B cell (primary cell): ENCODE measurements at regions not wholly inside any gene's neighbourhood (a gene's known extent, or its start where the extent isn't known, plus 50 kb on each side); places are given as distances from the start of the nearest gene placed in this dataset.

Source experiments
- ATAC-seq: fragments of 200-7000 bp; cut with Tn5 transposase; one replicate; pipeline ENCODE4 v1.10.0; 2021; ENCODE audit warnings: low read depth, mild to moderate bottlenecking, moderate number of reproducible peaks, moderate library complexity
- CTCF ChIA-PET: fragments of 350-600 bp; sonication (Branson Sonifier 250); formaldehyde crosslinking; loops from one replicate; lab custom pipeline; 2021; ENCODE audit warnings: antibody characterized with exemption, inconsistent platforms; lab: Charles Lee
- POLR2A ChIA-PET: fragments of 350-600 bp; sonication (Branson Sonifier 250); formaldehyde crosslinking; loops from one replicate; lab custom pipeline; 2021; ENCODE audit warnings: antibody characterized with exemption; lab: Charles Lee
- DNase-seq: peaks from one replicate; pipeline ENCODE4 v3.0.0; 2013
- H2AFZ ChIP-seq: 2 replicates; pipeline ENCODE4 v1.6.1; 2012; ENCODE audit warnings: mild to moderate bottlenecking, low read depth, low read length; ENCODE audit not compliant: insufficient read depth, poor library complexity, severe bottlenecking
- H3K27ac ChIP-seq, 2 donors: 1 replicate in 1 of 2; 2 replicates in 1 of 2; pipeline ENCODE4 v1.5.1; 2012 to 2013; ENCODE audit warnings: low read length in 2 of 2, mild to moderate bottlenecking in 2 of 2, moderate library complexity in 1 of 2
- H3K27me3 ChIP-seq, 4 experiments: fragments of 200-600 bp in 1 of 4; sonication (generic) in 1 of 4; replicated peaks in 1 of 4; 1 replicate in 2 of 4; 2 replicates in 2 of 4; pipeline versions ENCODE4 v1.6.1 to v1.7.0; 2013 to 2016; ENCODE audit warnings: low read length in 3 of 4, mild to moderate bottlenecking in 2 of 4, mixed read lengths in 1 of 4, moderate library complexity in 1 of 4; ENCODE audit not compliant: insufficient read depth in 4 of 4, control insufficient read depth in 3 of 4; ENCODE audit errors: control extremely low read depth in 1 of 4
- H3K36me3 ChIP-seq, 2 experiments: replicated peaks in 1 of 2; 1 replicate in 1 of 2; 2 replicates in 1 of 2; pipeline versions ENCODE4 v1.6.1 to v1.7.1; 2013; ENCODE audit warnings: low read length in 1 of 2; ENCODE audit not compliant: insufficient read depth in 2 of 2, control insufficient read depth in 1 of 2; ENCODE audit errors: control extremely low read depth in 1 of 2, extremely low read depth in 1 of 2
- H3K4me1 ChIP-seq, 2 donors: fragments of 200-600 bp in 1 of 2; sonication (generic) in 1 of 2; 1 replicate in 1 of 2; 2 replicates in 1 of 2; pipeline versions ENCODE4 v1.5.1 to v1.6.1; 2013 to 2017; ENCODE audit warnings: low read length in 2 of 2; ENCODE audit not compliant: control insufficient read depth in 2 of 2, insufficient read depth in 2 of 2
- H3K4me2 ChIP-seq: replicated peaks from 2 replicates; pipeline ENCODE3; 2012; ENCODE audit warnings: mild to moderate bottlenecking, low read depth, low read length; ENCODE audit not compliant: poor library complexity, severe bottlenecking
- H3K4me3 ChIP-seq, 5 experiments: fragments of 200-600 bp in 1 of 5; sonication (generic) in 1 of 5; 1 replicate in 3 of 5; 2 replicates in 2 of 5; pipeline versions ENCODE4 v1.5.1 to v1.7.0; 2011 to 2016; ENCODE audit warnings: low read length in 4 of 5, mild to moderate bottlenecking in 4 of 5, low read depth in 2 of 5, control low read depth in 1 of 5, moderate library complexity in 1 of 5; ENCODE audit not compliant: insufficient read depth in 1 of 5; ENCODE audit errors: control extremely low read depth in 1 of 5, extremely low read depth in 1 of 5
- H3K79me2 ChIP-seq: fragments of 200-600 bp; sonication (generic); one replicate; pipeline ENCODE4 v1.6.0; 2016; ENCODE audit warnings: low read length; ENCODE audit not compliant: control insufficient read depth, insufficient read depth
- H3K9ac ChIP-seq: fragments of 200-600 bp; sonication (generic); 2 replicates; pipeline ENCODE4 v1.6.1; 2017; ENCODE audit warnings: mild to moderate bottlenecking, low read length, moderate library complexity
- H3K9me3 ChIP-seq, 3 donors: one replicate each; pipeline versions ENCODE4 v1.6.1 to v1.7.1; 2013; ENCODE audit warnings: low read length in 2 of 3; ENCODE audit not compliant: control insufficient read depth in 2 of 3, insufficient read depth in 1 of 3; ENCODE audit errors: control extremely low read depth in 1 of 3
- H4K20me1 ChIP-seq: 2 replicates; pipeline ENCODE4 v1.6.0; 2012; ENCODE audit warnings: mild to moderate bottlenecking, low read length; ENCODE audit not compliant: insufficient read depth, control insufficient read depth, poor library complexity, severe bottlenecking
- H3K27ac Mint-ChIP-seq: one replicate; pipeline ENCODE4 v1.8.0; 2021; ENCODE audit warnings: mixed read lengths
- H3K27me3 Mint-ChIP-seq: one replicate; pipeline ENCODE4 v1.8.0; 2021; ENCODE audit warnings: mixed read lengths
- H3K4me1 Mint-ChIP-seq: one replicate; pipeline ENCODE4 v1.8.0; 2021; ENCODE audit warnings: mixed read lengths
- H3K4me3 Mint-ChIP-seq: one replicate; pipeline ENCODE4 v1.8.0; 2021; ENCODE audit warnings: mixed read lengths
- H3K9me3 Mint-ChIP-seq: one replicate; pipeline ENCODE4 v1.8.0; 2022; ENCODE audit warnings: mixed read lengths; ENCODE audit not compliant: insufficient read depth
- EZH2 ChIP-seq: IDR thresholded peaks from 2 replicates; pipeline ENCODE4 v1.6.1; 2012; ENCODE audit warnings: borderline replicate concordance, low read depth, mild to moderate bottlenecking, moderate library complexity, low read length; ENCODE audit not compliant: insufficient read depth, poor library complexity, severe bottlenecking
- WGBS: methylation state at CpG from one replicate; pipeline ENCODE4 v1.1.5; 2013; ENCODE audit warnings: missing lambda C conversion rate; ENCODE audit not compliant: insufficient coverage; 5-methylcytosine and 5-hydroxymethylcytosine counted together
- intact Hi-C: fragments of 100-400 bp; cut with micrococcal nuclease; formaldehyde crosslinking; loops from one replicate; pipeline ENCODE4 v1.10.0; 2022
- TF ChIP-seq, protein P1 (sequence below): fragments of 200-600 bp; IDR thresholded peaks from one replicate; pipeline ENCODE4 v1.8.0; 2022; ENCODE audit warnings: antibody characterized with exemption, mild to moderate bottlenecking

DNA sequence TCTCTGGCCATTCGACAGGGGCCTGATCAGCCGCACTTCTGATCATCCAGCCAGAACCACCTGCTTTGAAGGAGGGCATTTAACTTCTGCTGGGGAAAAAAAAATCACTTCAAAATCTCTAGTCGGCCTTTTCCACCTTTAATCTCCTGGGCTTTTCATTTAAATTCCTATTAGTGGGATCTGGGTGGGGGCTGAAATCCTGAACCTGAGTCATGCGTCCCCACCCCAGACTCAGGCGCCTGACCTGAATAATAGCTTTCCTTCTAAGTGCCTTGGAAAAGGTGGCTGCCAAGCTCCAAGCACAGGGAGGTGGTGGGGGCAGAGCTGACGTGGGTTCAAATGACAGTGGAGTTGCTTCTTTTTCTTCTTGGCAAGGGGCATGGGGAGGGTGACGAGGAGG, 246.0 kb upstream of the EXOC2 start:
- Histone ChIP-seq H3K36me3 (no peaks in the 10 kb centered on the region), H3K4me3 (no peak overlapping the region), H3K4me1 (no peaks in the 10 kb centered on the region), H4K20me1 (no peaks in the 10 kb centered on the region), H3K27ac (no peak overlapping the region), H3K27me3 (peaks cover 0 to 3% (median 0%) of the 10 kb centered on the region in 4 experiments), H2AFZ (no peak overlapping the region), H3K9ac (no peak overlapping the region), H3K79me2 (no peaks in the 10 kb centered on the region), H3K4me2 (no peak overlapping the region), H3K9me3 (peaks cover 0 to 14% (median 0%) of the 10 kb centered on the region in 3 donors)
- Mint-ChIP-seq H3K4me1 (no peaks in the 10 kb centered on the region), H3K27ac (no peak overlapping the region), H3K9me3 (peaks cover 4% of the 10 kb centered on the region), H3K27me3 (peaks cover 33% of the 10 kb centered on the region), H3K4me3 (no peak overlapping the region)
- no peak for DNase-seq
- no peak for TF ChIP-seq EZH2
- TF ChIP-seq, protein P1, sequence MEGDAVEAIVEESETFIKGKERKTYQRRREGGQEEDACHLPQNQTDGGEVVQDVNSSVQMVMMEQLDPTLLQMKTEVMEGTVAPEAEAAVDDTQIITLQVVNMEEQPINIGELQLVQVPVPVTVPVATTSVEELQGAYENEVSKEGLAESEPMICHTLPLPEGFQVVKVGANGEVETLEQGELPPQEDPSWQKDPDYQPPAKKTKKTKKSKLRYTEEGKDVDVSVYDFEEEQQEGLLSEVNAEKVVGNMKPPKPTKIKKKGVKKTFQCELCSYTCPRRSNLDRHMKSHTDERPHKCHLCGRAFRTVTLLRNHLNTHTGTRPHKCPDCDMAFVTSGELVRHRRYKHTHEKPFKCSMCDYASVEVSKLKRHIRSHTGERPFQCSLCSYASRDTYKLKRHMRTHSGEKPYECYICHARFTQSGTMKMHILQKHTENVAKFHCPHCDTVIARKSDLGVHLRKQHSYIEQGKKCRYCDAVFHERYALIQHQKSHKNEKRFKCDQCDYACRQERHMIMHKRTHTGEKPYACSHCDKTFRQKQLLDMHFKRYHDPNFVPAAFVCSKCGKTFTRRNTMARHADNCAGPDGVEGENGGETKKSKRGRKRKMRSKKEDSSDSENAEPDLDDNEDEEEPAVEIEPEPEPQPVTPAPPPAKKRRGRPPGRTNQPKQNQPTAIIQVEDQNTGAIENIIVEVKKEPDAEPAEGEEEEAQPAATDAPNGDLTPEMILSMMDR, result no peak
- POLR2A ChIA-PET, result no interaction called here
- intact Hi-C loops, result no loop called here
- 93% methylated on average over 3 of the region's 7 CpGs for WGBS
- CTCF ChIA-PET, result no interaction called here
- no peak for ATAC-seq

DNA sequence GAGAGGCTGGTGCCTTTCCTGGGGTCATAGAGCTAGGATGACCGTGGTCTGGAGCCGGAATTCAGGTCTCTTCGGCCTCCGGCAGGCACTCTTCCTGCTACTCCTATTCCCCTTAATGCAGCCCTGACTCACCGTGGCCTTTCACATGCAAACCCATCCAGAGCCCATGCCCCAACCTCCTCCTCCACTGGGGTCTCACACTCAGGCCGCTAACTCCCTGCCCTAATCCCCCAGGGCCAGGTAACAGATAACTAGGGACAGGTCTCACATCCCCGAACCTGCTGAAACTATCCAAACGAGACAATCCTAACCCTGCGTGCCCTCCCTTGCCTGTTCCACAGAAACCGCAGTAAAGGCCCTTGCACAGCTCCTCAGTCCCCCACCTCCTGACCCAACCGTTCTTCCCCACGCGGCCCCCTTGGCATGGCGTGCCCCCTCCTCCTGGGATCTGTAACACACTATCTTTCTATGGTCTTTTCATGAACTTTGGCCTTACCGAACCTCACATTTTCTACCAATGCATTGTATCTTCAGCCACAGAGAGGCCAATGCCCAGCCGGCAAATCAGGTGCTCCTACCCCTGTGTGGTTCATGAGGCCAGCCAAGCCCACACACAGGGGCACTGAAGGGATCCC, 245.4 kb upstream of the EXOC2 start:
- TF ChIP-seq EZH2, result no peak
- TF ChIP-seq, protein P1, result no peak
- Histone ChIP-seq H3K4me2 (no peak overlapping the region), H3K27me3 (peaks cover 0 to 3% (median 0%) of the 10 kb centered on the region in 4 experiments), H3K27ac (no peak overlapping the region), H3K4me1 (no peaks in the 10 kb centered on the region), H3K36me3 (no peaks in the 10 kb centered on the region), H2AFZ (no peak overlapping the region), H3K79me2 (no peaks in the 10 kb centered on the region), H3K9ac (no peak overlapping the region), H3K4me3 (no peak overlapping the region), H3K9me3 (peaks cover 0 to 12% (median 0%) of the 10 kb centered on the region in 3 donors), H4K20me1 (no peaks in the 10 kb centered on the region)
- CTCF ChIA-PET, result no interaction called here
- H3K27me3 Mint-ChIP-seq, result peaks cover 33% of the 10 kb centered on the region
- ATAC-seq (no peak), DNase-seq (no peak)
- WGBS, result 86% methylated on average over 16 of the region's 16 CpGs
- H3K27ac Mint-ChIP-seq, result no peak overlapping the region
- no peak overlapping the region for H3K4me3 Mint-ChIP-seq
- peaks cover 4% of the 10 kb centered on the region for H3K9me3 Mint-ChIP-seq
- H3K4me1 Mint-ChIP-seq, result no peaks in the 10 kb centered on the region
- intact Hi-C loops, result no loop called here
- POLR2A ChIA-PET, result no interaction called here
